ENCODE measurements at regions not wholly inside any gene's neighbourhood (a gene's known extent, or its start where the extent isn't known, plus 50 kb on each side); places are given as distances from the start of the nearest gene placed in this dataset.

DNA sequence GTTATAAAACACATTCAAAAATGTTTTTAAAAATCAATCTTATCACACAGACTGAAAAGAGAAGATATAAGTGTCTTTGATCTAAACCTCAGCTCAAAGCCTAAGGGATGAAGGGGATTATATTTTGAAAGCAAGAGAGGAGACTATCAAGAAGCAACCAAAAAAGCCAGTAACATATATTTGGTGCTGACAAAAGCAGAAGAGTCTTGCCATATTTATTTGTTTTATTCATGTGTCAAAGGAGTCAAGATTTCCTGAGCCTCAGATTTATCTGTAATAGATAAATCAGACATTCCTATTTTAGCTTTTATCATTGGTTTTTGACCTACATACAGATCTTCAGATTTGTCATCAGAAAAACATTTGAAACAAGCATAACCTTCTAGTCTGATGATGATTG lies 798.6 kb upstream of the PCDH9 start (continued):
- TF ChIP-seq, protein P1, sequence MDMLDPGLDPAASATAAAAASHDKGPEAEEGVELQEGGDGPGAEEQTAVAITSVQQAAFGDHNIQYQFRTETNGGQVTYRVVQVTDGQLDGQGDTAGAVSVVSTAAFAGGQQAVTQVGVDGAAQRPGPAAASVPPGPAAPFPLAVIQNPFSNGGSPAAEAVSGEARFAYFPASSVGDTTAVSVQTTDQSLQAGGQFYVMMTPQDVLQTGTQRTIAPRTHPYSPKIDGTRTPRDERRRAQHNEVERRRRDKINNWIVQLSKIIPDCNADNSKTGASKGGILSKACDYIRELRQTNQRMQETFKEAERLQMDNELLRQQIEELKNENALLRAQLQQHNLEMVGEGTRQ (IDR thresholded peaks at IDR 0.05; ENCODE audit: borderline replicate concordance, low read depth, low read length), result no peak
- TF ChIP-seq, protein P2, sequence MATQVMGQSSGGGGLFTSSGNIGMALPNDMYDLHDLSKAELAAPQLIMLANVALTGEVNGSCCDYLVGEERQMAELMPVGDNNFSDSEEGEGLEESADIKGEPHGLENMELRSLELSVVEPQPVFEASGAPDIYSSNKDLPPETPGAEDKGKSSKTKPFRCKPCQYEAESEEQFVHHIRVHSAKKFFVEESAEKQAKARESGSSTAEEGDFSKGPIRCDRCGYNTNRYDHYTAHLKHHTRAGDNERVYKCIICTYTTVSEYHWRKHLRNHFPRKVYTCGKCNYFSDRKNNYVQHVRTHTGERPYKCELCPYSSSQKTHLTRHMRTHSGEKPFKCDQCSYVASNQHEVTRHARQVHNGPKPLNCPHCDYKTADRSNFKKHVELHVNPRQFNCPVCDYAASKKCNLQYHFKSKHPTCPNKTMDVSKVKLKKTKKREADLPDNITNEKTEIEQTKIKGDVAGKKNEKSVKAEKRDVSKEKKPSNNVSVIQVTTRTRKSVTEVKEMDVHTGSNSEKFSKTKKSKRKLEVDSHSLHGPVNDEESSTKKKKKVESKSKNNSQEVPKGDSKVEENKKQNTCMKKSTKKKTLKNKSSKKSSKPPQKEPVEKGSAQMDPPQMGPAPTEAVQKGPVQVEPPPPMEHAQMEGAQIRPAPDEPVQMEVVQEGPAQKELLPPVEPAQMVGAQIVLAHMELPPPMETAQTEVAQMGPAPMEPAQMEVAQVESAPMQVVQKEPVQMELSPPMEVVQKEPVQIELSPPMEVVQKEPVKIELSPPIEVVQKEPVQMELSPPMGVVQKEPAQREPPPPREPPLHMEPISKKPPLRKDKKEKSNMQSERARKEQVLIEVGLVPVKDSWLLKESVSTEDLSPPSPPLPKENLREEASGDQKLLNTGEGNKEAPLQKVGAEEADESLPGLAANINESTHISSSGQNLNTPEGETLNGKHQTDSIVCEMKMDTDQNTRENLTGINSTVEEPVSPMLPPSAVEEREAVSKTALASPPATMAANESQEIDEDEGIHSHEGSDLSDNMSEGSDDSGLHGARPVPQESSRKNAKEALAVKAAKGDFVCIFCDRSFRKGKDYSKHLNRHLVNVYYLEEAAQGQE (IDR thresholded peaks at IDR 0.05; ENCODE audit: low read depth, low read length), result no peak
- TF ChIP-seq, protein P3, sequence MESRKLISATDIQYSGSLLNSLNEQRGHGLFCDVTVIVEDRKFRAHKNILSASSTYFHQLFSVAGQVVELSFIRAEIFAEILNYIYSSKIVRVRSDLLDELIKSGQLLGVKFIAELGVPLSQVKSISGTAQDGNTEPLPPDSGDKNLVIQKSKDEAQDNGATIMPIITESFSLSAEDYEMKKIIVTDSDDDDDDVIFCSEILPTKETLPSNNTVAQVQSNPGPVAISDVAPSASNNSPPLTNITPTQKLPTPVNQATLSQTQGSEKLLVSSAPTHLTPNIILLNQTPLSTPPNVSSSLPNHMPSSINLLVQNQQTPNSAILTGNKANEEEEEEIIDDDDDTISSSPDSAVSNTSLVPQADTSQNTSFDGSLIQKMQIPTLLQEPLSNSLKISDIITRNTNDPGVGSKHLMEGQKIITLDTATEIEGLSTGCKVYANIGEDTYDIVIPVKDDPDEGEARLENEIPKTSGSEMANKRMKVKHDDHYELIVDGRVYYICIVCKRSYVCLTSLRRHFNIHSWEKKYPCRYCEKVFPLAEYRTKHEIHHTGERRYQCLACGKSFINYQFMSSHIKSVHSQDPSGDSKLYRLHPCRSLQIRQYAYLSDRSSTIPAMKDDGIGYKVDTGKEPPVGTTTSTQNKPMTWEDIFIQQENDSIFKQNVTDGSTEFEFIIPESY (IDR thresholded peaks at IDR 0.05; ENCODE audit: borderline replicate concordance, low read depth), result no peak
- no peak for TF ChIP-seq NFIC (IDR thresholded peaks at IDR 0.05; ENCODE audit: borderline replicate concordance)
- TF ChIP-seq MXI1 (IDR thresholded peaks at IDR 0.05; ENCODE audit: low read depth, low read length), result no peak
- no peak for TF ChIP-seq RAD21 (IDR thresholded peaks at IDR 0.05; ENCODE audit: low read length)
- TF ChIP-seq FOSL2 (IDR thresholded peaks at IDR 0.05; ENCODE audit: borderline replicate concordance, low read depth), result no peak
- TF ChIP-seq RXRA (IDR thresholded peaks at IDR 0.05; ENCODE audit: borderline replicate concordance, low read depth), result no peak
- no peak for TF ChIP-seq GABPA (IDR thresholded peaks at IDR 0.05; ENCODE audit: low read depth)

DNA sequence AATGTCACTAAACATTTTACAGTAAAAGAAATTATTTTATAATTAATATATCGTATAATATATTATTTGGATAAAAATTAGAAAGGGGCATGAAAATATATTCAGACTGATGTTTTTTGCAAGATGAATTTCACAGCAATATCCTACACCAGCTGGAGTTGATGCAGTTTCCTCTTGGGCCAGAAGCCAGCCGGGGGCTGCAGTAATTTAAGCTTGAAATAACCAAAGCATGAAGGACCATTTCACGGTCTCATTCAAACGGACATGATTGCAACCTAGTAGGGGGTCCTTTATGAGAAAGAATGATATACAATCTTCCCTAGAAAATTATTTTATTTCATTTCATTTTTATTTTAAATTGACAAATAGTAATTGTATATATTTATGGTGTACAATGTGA lies 797.2 kb upstream of the PCDH9 start:
- CTCF ChIA-PET, result no interaction called here
- no peaks in the 10 kb centered on the region for H3K27me3 ChIP-seq (ENCODE audit: insufficient read depth)
- POLR2A ChIA-PET, result no interaction called here
- no peaks in the 10 kb centered on the region for H3K4me1 ChIP-seq (ENCODE audit: control insufficient read depth in 1 of 2, insufficient read depth in 2 of 2, low read depth in 1 of 2, low read length in 1 of 2)
- H3K79me2 ChIP-seq (ENCODE audit: insufficient read depth), result no peaks in the 10 kb centered on the region
- no peak overlapping the region for H2AFZ ChIP-seq (ENCODE audit: low read depth)
- no peak for DNase-seq
- no peak overlapping the region for H3K4me2 ChIP-seq
- no peak overlapping the region for H3K27ac ChIP-seq (ENCODE audit: low read depth in 2 of 2, low read length in 1 of 2)
- no peaks in the 10 kb centered on the region for H4K20me1 ChIP-seq (ENCODE audit: insufficient read depth)
- H3K9ac ChIP-seq, result no peak overlapping the region
- no peak overlapping the region for H3K4me3 ChIP-seq (ENCODE audit: low read depth in 2 of 2, low read length in 1 of 2)
- no peaks in the 10 kb centered on the region for H3K36me3 ChIP-seq (replicated peaks in 1 of 2; ENCODE audit: control insufficient read depth in 1 of 2, insufficient read depth in 2 of 2, low read length in 1 of 2)
- 75% methylated on average over 4 of the region's 4 CpGs for WGBS (ENCODE audit: low lambda C conversion rate)
- no peaks in the 10 kb centered on the region for H3F3A ChIP-seq (replicated peaks; ENCODE audit: insufficient read depth)
- no peaks in the 10 kb centered on the region for H3K9me2 ChIP-seq
- no peaks in the 10 kb centered on the region for H3K9me3 ChIP-seq
- no peak for TF ChIP-seq RCOR1 (IDR thresholded peaks at IDR 0.05; ENCODE audit: low read length)
- no peak for TF ChIP-seq FOXJ3 (CRISPR knock-in tag; IDR thresholded peaks at IDR 0.05)
- no peak for TF ChIP-seq ELF1 (IDR thresholded peaks at IDR 0.05)
- TF ChIP-seq GATA2 (CRISPR knock-in tag; IDR thresholded peaks at IDR 0.05), result no peak
- TF ChIP-seq NRF1 (IDR thresholded peaks at IDR 0.05; ENCODE audit: low read depth, low read length), result no peak
- TF ChIP-seq, protein P2 (IDR thresholded peaks at IDR 0.05; ENCODE audit: low read depth, low read length), result no peak
- TF ChIP-seq, protein P4, sequence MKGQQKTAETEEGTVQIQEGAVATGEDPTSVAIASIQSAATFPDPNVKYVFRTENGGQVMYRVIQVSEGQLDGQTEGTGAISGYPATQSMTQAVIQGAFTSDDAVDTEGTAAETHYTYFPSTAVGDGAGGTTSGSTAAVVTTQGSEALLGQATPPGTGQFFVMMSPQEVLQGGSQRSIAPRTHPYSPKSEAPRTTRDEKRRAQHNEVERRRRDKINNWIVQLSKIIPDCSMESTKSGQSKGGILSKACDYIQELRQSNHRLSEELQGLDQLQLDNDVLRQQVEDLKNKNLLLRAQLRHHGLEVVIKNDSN (IDR thresholded peaks at IDR 0.05; ENCODE audit: borderline replicate concordance, low read depth), result no peak
- TF ChIP-seq, protein P5, sequence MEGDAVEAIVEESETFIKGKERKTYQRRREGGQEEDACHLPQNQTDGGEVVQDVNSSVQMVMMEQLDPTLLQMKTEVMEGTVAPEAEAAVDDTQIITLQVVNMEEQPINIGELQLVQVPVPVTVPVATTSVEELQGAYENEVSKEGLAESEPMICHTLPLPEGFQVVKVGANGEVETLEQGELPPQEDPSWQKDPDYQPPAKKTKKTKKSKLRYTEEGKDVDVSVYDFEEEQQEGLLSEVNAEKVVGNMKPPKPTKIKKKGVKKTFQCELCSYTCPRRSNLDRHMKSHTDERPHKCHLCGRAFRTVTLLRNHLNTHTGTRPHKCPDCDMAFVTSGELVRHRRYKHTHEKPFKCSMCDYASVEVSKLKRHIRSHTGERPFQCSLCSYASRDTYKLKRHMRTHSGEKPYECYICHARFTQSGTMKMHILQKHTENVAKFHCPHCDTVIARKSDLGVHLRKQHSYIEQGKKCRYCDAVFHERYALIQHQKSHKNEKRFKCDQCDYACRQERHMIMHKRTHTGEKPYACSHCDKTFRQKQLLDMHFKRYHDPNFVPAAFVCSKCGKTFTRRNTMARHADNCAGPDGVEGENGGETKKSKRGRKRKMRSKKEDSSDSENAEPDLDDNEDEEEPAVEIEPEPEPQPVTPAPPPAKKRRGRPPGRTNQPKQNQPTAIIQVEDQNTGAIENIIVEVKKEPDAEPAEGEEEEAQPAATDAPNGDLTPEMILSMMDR (IDR thresholded peaks at IDR 0.05), result no peak
- no peak for TF ChIP-seq MEF2A (IDR thresholded peaks at IDR 0.05; ENCODE audit: borderline replicate concordance, low read depth)
- no peak for TF ChIP-seq SMC3 (IDR thresholded peaks at IDR 0.05; ENCODE audit: low read depth, low read length)
- no peak for TF ChIP-seq JUND (IDR thresholded peaks at IDR 0.05)
- TF ChIP-seq, protein P6, sequence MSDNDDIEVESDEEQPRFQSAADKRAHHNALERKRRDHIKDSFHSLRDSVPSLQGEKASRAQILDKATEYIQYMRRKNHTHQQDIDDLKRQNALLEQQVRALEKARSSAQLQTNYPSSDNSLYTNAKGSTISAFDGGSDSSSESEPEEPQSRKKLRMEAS (IDR thresholded peaks at IDR 0.05; ENCODE audit: low read depth), result no peak

Measured in SK-N-SH (cell line).